ENCODE measurements at regions not wholly inside any gene's neighbourhood (a gene's known extent, or its start where the extent isn't known, plus 50 kb on each side); places are given as distances from the start of the nearest gene placed in this dataset.

- DNase-seq (ENCODE audit: low spot score) (no peak), ATAC-seq (ENCODE audit: low read depth) (peak; percentile 22; the same call in 1 of the 3 replicates)
- no peaks in the 10 kb centered on the region for H3K27me3 ChIP-seq (ENCODE audit: insufficient read depth, poor library complexity, severe bottlenecking)
- no peak for TF ChIP-seq CTCF (IDR thresholded peaks at IDR 0.05; ENCODE audit: poor library complexity, severe bottlenecking)
- H3K9me3 ChIP-seq (ENCODE audit: severe bottlenecking) = no peaks in the 10 kb centered on the region
- peaks cover 20% of the 10 kb centered on the region for H3K4me1 ChIP-seq (ENCODE audit: insufficient read depth, poor library complexity, severe bottlenecking)
- peak overlapping the region; percentile 49 for H3K27ac ChIP-seq (ENCODE audit: poor library complexity, severe bottlenecking)
- H3K36me3 ChIP-seq (ENCODE audit: low read depth) = no peaks in the 10 kb centered on the region
- no peak overlapping the region for H3K4me3 ChIP-seq (ENCODE audit: severe bottlenecking)
Measured at GRCh38 chr3:59245859-59246501, 196.2 kb upstream of the CFAP20DC start.

GRCh38 chr3:59245300-59245858 is 195.6 kb upstream of the CFAP20DC start:
- Histone ChIP-seq H3K27ac (ENCODE audit: poor library complexity, severe bottlenecking) (peak overlapping the region; percentile 49), H3K36me3 (ENCODE audit: low read depth) (no peaks in the 10 kb centered on the region), H3K9me3 (ENCODE audit: severe bottlenecking) (no peaks in the 10 kb centered on the region), H3K27me3 (ENCODE audit: insufficient read depth, poor library complexity, severe bottlenecking) (no peaks in the 10 kb centered on the region), H3K4me3 (ENCODE audit: severe bottlenecking) (no peak overlapping the region), H3K4me1 (ENCODE audit: insufficient read depth, poor library complexity, severe bottlenecking) (peaks cover 20% of the 10 kb centered on the region)
- no peak for TF ChIP-seq CTCF (IDR thresholded peaks at IDR 0.05; ENCODE audit: poor library complexity, severe bottlenecking)
- ATAC-seq (ENCODE audit: low read depth) = no peak
- no peak for DNase-seq (ENCODE audit: low spot score)

- ATAC-seq (ENCODE audit: low read depth) (no peak), DNase-seq (ENCODE audit: low spot score) (no peak)
- no peaks in the 10 kb centered on the region for H3K9me3 ChIP-seq (ENCODE audit: severe bottlenecking)
- H3K27me3 ChIP-seq (ENCODE audit: insufficient read depth, poor library complexity, severe bottlenecking) = no peaks in the 10 kb centered on the region
- H3K27ac ChIP-seq (ENCODE audit: poor library complexity, severe bottlenecking) = no peak overlapping the region
- no peaks in the 10 kb centered on the region for H3K36me3 ChIP-seq (ENCODE audit: low read depth)
- no peak for TF ChIP-seq CTCF (IDR thresholded peaks at IDR 0.05; ENCODE audit: poor library complexity, severe bottlenecking)
- peaks cover 20% of the 10 kb centered on the region for H3K4me1 ChIP-seq (ENCODE audit: insufficient read depth, poor library complexity, severe bottlenecking)
- H3K4me3 ChIP-seq (ENCODE audit: severe bottlenecking) = no peak overlapping the region
Measured at GRCh38 chr3:59244343-59244742, 194.5 kb upstream of the CFAP20DC start.

GRCh38 chr3:59243476-59243875 is 193.7 kb upstream of the CFAP20DC start:
- no peaks in the 10 kb centered on the region for H3K9me3 ChIP-seq (ENCODE audit: severe bottlenecking)
- H3K27me3 ChIP-seq (ENCODE audit: insufficient read depth, poor library complexity, severe bottlenecking) = no peaks in the 10 kb centered on the region
- H3K36me3 ChIP-seq (ENCODE audit: low read depth) = no peaks in the 10 kb centered on the region
- ATAC-seq (ENCODE audit: low read depth) (no peak), DNase-seq (ENCODE audit: low spot score) (no peak)
- H3K4me1 ChIP-seq (ENCODE audit: insufficient read depth, poor library complexity, severe bottlenecking) = peaks cover 20% of the 10 kb centered on the region
- no peak overlapping the region for H3K4me3 ChIP-seq (ENCODE audit: severe bottlenecking)
- TF ChIP-seq CTCF (IDR thresholded peaks at IDR 0.05; ENCODE audit: poor library complexity, severe bottlenecking) = no peak
- H3K27ac ChIP-seq (ENCODE audit: poor library complexity, severe bottlenecking) = no peak overlapping the region

- H3K36me3 ChIP-seq (ENCODE audit: low read depth) = no peaks in the 10 kb centered on the region
- no peak overlapping the region for H3K4me3 ChIP-seq (ENCODE audit: severe bottlenecking)
- H3K9me3 ChIP-seq (ENCODE audit: severe bottlenecking) = no peaks in the 10 kb centered on the region
- DNase-seq (ENCODE audit: low spot score) (no peak), ATAC-seq (ENCODE audit: low read depth) (peak; percentile 35; the same call in 1 of the 3 replicates)
- H3K4me1 ChIP-seq (ENCODE audit: insufficient read depth, poor library complexity, severe bottlenecking) = peaks cover 11% of the 10 kb centered on the region
- no peaks in the 10 kb centered on the region for H3K27me3 ChIP-seq (ENCODE audit: insufficient read depth, poor library complexity, severe bottlenecking)
- no peak for TF ChIP-seq CTCF (IDR thresholded peaks at IDR 0.05; ENCODE audit: poor library complexity, severe bottlenecking)
- H3K27ac ChIP-seq (ENCODE audit: poor library complexity, severe bottlenecking) = no peak overlapping the region
Measured at GRCh38 chr3:59240666-59241255, 190.9 kb upstream of the CFAP20DC start.

Measured in RWPE2 (cell line).